ENCODE measurements at regions not wholly inside any gene's neighbourhood (a gene's known extent, or its start where the extent isn't known, plus 50 kb on each side); places are given as distances from the start of the nearest gene placed in this dataset.

DNA sequence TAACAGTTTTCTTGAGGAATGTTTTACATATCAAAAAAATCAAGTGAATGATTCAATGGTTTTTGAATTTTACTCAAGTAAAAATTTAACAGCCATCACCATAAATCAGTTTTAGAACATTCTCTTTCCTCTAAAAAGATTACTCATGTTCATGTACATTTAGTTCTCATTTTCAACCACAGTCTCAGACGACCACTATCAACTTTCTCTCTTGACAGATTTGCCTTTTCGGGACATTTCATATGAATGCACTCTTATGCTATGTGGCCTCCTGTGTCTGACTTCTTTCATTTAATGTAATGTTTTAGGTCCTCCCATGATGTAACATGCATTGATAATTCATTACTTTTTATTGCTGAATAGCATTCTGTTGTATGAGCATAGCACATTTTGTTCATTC, 309.3 kb upstream of the PLSCR5 start:
- TF ChIP-seq POLR2AphosphoS5 (IDR thresholded peaks at IDR 0.05; ENCODE audit: low read depth, low read length) (no peak), TCF7L2 (IDR thresholded peaks at IDR 0.05; ENCODE audit: low read depth, low read length) (no peak)
- TF ChIP-seq, protein P1, sequence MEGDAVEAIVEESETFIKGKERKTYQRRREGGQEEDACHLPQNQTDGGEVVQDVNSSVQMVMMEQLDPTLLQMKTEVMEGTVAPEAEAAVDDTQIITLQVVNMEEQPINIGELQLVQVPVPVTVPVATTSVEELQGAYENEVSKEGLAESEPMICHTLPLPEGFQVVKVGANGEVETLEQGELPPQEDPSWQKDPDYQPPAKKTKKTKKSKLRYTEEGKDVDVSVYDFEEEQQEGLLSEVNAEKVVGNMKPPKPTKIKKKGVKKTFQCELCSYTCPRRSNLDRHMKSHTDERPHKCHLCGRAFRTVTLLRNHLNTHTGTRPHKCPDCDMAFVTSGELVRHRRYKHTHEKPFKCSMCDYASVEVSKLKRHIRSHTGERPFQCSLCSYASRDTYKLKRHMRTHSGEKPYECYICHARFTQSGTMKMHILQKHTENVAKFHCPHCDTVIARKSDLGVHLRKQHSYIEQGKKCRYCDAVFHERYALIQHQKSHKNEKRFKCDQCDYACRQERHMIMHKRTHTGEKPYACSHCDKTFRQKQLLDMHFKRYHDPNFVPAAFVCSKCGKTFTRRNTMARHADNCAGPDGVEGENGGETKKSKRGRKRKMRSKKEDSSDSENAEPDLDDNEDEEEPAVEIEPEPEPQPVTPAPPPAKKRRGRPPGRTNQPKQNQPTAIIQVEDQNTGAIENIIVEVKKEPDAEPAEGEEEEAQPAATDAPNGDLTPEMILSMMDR (IDR thresholded peaks at IDR 0.05), result no peak
